ENCODE measurements at regions not wholly inside any gene's neighbourhood (a gene's known extent, or its start where the extent isn't known, plus 50 kb on each side); places are given as distances from the start of the nearest gene placed in this dataset.

DNA sequence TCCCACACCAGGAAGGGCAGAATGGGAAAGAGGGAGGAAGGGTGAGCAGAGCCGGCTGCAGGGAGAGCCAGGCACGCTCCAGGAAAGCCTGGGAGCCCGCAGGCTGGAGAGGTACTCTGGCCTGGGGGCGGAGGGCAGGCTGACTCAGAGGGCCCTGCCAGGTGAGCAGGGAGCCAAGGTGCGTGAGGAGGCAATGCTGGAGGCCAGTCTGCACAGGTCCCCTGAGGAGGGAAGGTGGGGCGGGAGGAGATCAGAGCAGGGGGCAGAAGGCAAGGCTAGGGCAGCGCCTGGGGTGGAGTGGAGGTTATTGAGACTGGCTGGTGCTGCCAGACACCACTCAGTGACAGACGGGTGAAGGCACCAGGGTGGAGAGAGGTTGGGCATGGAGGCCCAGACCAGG is 385.0 kb downstream of the BCL11B start:
- DNase-seq (ENCODE audit: low read depth, low spot score) (no peak), FAIRE-seq (no peak)
- no peaks in the 10 kb centered on the region for H3K36me3 ChIP-seq (ENCODE audit: control insufficient read depth in 2 of 2, extremely low read depth in 1 of 2, insufficient read depth in 2 of 2, low read length in 2 of 2)
- intact Hi-C loops (cut with micrococcal nuclease) (no loop called here), dilution Hi-C loops (cut with MboI; ENCODE audit: extremely low pct_ligation_motif_present, low sequenced_read_pairs) (no loop called here)
- BruUV-seq (replicated peaks) = no TSS peak
- no peaks in the 10 kb centered on the region for H3K27me3 ChIP-seq (ENCODE audit: control insufficient read depth in 2 of 2, insufficient read depth in 2 of 2, low read length in 2 of 2)
- H3K9ac ChIP-seq (replicated peaks; ENCODE audit: extremely low read depth, insufficient read depth, low read length) = no peak overlapping the region
- H3K4me2 ChIP-seq (ENCODE audit: insufficient read depth, low read length) = no peak overlapping the region
- no peaks in the 10 kb centered on the region for H3K4me1 ChIP-seq (ENCODE audit: control insufficient read depth, extremely low read depth, insufficient read depth, low read length)
- H2AFZ ChIP-seq (ENCODE audit: low read depth, low read length) = no peak overlapping the region
- H3K9me3 ChIP-seq (replicated peaks; ENCODE audit: control insufficient read depth, insufficient read depth, low read length) = no peaks in the 10 kb centered on the region
- no peaks in the 10 kb centered on the region for H3K9me1 ChIP-seq (replicated peaks; ENCODE audit: control insufficient read depth, extremely low read depth, insufficient read depth, low read length)
- H3K27ac ChIP-seq (ENCODE audit: insufficient read depth, low read depth, low read length) = no peak overlapping the region
- CTCF ChIA-PET = no interaction called here
- no peak overlapping the region for H3K4me3 ChIP-seq (replicated peaks in 1 of 3; ENCODE audit: insufficient read depth in 1 of 3, low read depth in 1 of 3, low read length in 3 of 3)
- no peaks in the 10 kb centered on the region for H4K20me1 ChIP-seq (replicated peaks; ENCODE audit: control insufficient read depth, extremely low read depth, insufficient read depth, low read length)
- TF ChIP-seq POLR2AphosphoS5 (IDR thresholded peaks at IDR 0.05; ENCODE audit: insufficient read depth, low read depth, low read length) = no peak
- TF ChIP-seq GATA2 (IDR thresholded peaks at IDR 0.05; ENCODE audit: insufficient read depth, insufficient read length, low read depth, low read length) = no peak
- TF ChIP-seq POLR2A (IDR thresholded peaks at IDR 0.05; ENCODE audit: low read depth, low read length) = no peak
- no peak for TF ChIP-seq EZH2 (IDR thresholded peaks at IDR 0.05; ENCODE audit: borderline replicate concordance, low read depth, low read length, severe bottlenecking)
- TF ChIP-seq, protein P1, sequence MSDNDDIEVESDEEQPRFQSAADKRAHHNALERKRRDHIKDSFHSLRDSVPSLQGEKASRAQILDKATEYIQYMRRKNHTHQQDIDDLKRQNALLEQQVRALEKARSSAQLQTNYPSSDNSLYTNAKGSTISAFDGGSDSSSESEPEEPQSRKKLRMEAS (IDR thresholded peaks at IDR 0.05; ENCODE audit: insufficient read depth, insufficient read length) = no peak
- TF ChIP-seq, protein P2, sequence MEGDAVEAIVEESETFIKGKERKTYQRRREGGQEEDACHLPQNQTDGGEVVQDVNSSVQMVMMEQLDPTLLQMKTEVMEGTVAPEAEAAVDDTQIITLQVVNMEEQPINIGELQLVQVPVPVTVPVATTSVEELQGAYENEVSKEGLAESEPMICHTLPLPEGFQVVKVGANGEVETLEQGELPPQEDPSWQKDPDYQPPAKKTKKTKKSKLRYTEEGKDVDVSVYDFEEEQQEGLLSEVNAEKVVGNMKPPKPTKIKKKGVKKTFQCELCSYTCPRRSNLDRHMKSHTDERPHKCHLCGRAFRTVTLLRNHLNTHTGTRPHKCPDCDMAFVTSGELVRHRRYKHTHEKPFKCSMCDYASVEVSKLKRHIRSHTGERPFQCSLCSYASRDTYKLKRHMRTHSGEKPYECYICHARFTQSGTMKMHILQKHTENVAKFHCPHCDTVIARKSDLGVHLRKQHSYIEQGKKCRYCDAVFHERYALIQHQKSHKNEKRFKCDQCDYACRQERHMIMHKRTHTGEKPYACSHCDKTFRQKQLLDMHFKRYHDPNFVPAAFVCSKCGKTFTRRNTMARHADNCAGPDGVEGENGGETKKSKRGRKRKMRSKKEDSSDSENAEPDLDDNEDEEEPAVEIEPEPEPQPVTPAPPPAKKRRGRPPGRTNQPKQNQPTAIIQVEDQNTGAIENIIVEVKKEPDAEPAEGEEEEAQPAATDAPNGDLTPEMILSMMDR (IDR thresholded peaks at IDR 0.05; ENCODE audit: extremely low read depth in 1 of 2, insufficient read depth in 1 of 2, low read depth in 1 of 2, low read length in 2 of 2) = no peak
- TF ChIP-seq FOS (IDR thresholded peaks at IDR 0.05; ENCODE audit: borderline replicate concordance, insufficient read depth, low read length) = no peak
- TF ChIP-seq JUN (IDR thresholded peaks at IDR 0.05; ENCODE audit: borderline replicate concordance, insufficient read depth, insufficient read length, low read depth) = no peak
- no peak for TF ChIP-seq MYC (IDR thresholded peaks at IDR 0.05; ENCODE audit: low read depth, low read length)
- POLR2A ChIA-PET = no interaction called here
- H3K79me2 ChIP-seq (ENCODE audit: control insufficient read depth, insufficient read depth, low read length) = no peaks in the 10 kb centered on the region
